IMR-90 (cell line): ENCODE measurements at regions not wholly inside any gene's neighbourhood (a gene's known extent, or its start where the extent isn't known, plus 50 kb on each side); places are given as distances from the start of the nearest gene placed in this dataset.

Experiments
- CEBPB ChIP-seq: IDR thresholded peaks from 2 replicates; pipeline ENCODE4 v1.6.1; 2012; ENCODE audit warnings: low read depth, low read length, improper control_type of control experiment
- CHD1 ChIP-seq: IDR thresholded peaks from 2 replicates; pipeline ENCODE4 v1.6.1; 2012; ENCODE audit warnings: low read depth, low read length, improper control_type of control experiment
- CTCF ChIP-seq: conservative IDR thresholded peaks from 2 replicates; pipeline ENCODE4 v1.5.1; 2012; ENCODE audit warnings: mild to moderate bottlenecking, low read depth, low read length, improper control_type of control experiment
- ELK1 ChIP-seq: fragments of 150-350 bp; IDR thresholded peaks from 2 replicates; pipeline ENCODE4 v1.6.1; 2016; ENCODE audit warnings: low read depth, mild to moderate bottlenecking, low read length, moderate library complexity, borderline replicate concordance
- FOS ChIP-seq: fragments of 150-350 bp; IDR thresholded peaks from 2 replicates; pipeline ENCODE4 v1.6.1; 2016; ENCODE audit warnings: low read depth, low read length
- MAFK ChIP-seq: IDR thresholded peaks from 2 replicates; pipeline ENCODE4 v1.6.1; 2012; ENCODE audit warnings: low read depth, low read length, improper control_type of control experiment
- MAZ ChIP-seq: IDR thresholded peaks from 2 replicates; pipeline ENCODE4 v1.6.1; 2012; ENCODE audit warnings: low read depth, mild to moderate bottlenecking, low read length, improper control_type of control experiment, moderate library complexity, borderline replicate concordance
- MXI1 ChIP-seq: IDR thresholded peaks from 2 replicates; pipeline ENCODE4 v1.6.1; 2012; ENCODE audit warnings: low read depth, mild to moderate bottlenecking, low read length, moderate library complexity, borderline replicate concordance
- POLR2A ChIP-seq: IDR thresholded peaks from 2 replicates; pipeline ENCODE4 v1.6.1; 2012; ENCODE audit warnings: mild to moderate bottlenecking, low read depth, low read length
- RAD21 ChIP-seq: IDR thresholded peaks from 2 replicates; pipeline ENCODE4 v1.6.1; 2012; ENCODE audit warnings: low read length, improper control_type of control experiment
- SMC3 ChIP-seq: fragments of 150-350 bp; IDR thresholded peaks from 2 replicates; pipeline ENCODE4 v1.6.1; 2016; ENCODE audit warnings: low read depth, mild to moderate bottlenecking, antibody characterized with exemption, low read length, moderate library complexity

- TF ChIP-seq CTCF = no peak
- TF ChIP-seq MAZ = no peak
- TF ChIP-seq POLR2A = no peak
- no peak for TF ChIP-seq SMC3
- no peak for TF ChIP-seq MAFK
- no peak for TF ChIP-seq CEBPB
- TF ChIP-seq MXI1 = no peak
- TF ChIP-seq CHD1 = no peak
- TF ChIP-seq ELK1 = no peak
- TF ChIP-seq RAD21 = no peak
- TF ChIP-seq FOS = no peak
Observed at GRCh38 chr21:22192766-22193165, 1194.6 kb downstream of the NCAM2 start.
